RWPE1 (cell line): ENCODE measurements at regions not wholly inside any gene's neighbourhood (a gene's known extent, or its start where the extent isn't known, plus 50 kb on each side); places are given as distances from the start of the nearest gene placed in this dataset.

Source experiments
- CTCF ChIA-PET: fragments of 350-600 bp; sonication (Branson Sonifier 250); formaldehyde crosslinking; extraction: SDS; loops from one replicate; lab custom pipeline; 2021; lab: Yijun Ruan, JAX
- POLR2A ChIA-PET: fragments of 400-600 bp; formaldehyde crosslinking; extraction: SDS; loops from one replicate; lab custom pipeline; 2020; ENCODE audit warnings: antibody characterized with exemption; ENCODE audit not compliant: low non-redundant PET; lab: Yijun Ruan, JAX
- DNase-seq: peaks from one replicate; pipeline ENCODE4 v3.0.0; 2012; ENCODE audit warnings: low spot score
- H3K27ac ChIP-seq: fragments of 450-650 bp; 2 replicates; pipeline ENCODE4 v1.5.1; 2017
- CTCF ChIP-seq: fragments of 450-650 bp; conservative IDR thresholded peaks from 2 replicates; pipeline ENCODE4 v1.5.1; 2017; ENCODE audit warnings: low read depth, mild to moderate bottlenecking

- no peak for DNase-seq
- H3K27ac ChIP-seq, result no peak overlapping the region
- ChIA-PET CTCF (no interaction called here), POLR2A (no interaction called here)
- no peak for TF ChIP-seq CTCF
Measured at GRCh38 chr11:121777056-121777455, 324.3 kb upstream of the SORL1-AS1 start.

GRCh38 chr11:121775276-121775675 is 322.5 kb upstream of the SORL1-AS1 start:
- no peak for TF ChIP-seq CTCF
- no peak for DNase-seq
- CTCF ChIA-PET, result no interaction called here
- POLR2A ChIA-PET, result no interaction called here
- no peak overlapping the region for H3K27ac ChIP-seq

GRCh38 chr11:121773076-121773475 is 320.3 kb upstream of the SORL1-AS1 start:
- no peak overlapping the region for H3K27ac ChIP-seq
- ChIA-PET POLR2A (no interaction called here), CTCF (no interaction called here)
- no peak for DNase-seq
- no peak for TF ChIP-seq CTCF

- TF ChIP-seq CTCF, result no peak
- DNase-seq, result no peak
- H3K27ac ChIP-seq, result no peak overlapping the region
- CTCF ChIA-PET, result interaction anchor here (0.6 kb wide), 1 partner anchor 47 kb away, joined by 3 read pairs; no protein-coding TSS in a partner anchor
- POLR2A ChIA-PET, result no interaction called here
Measured at GRCh38 chr11:121770939-121771595, 318.3 kb upstream of the SORL1-AS1 start.

- ChIA-PET POLR2A (no interaction called here), CTCF (no interaction called here)
- H3K27ac ChIP-seq, result no peak overlapping the region
- no peak for TF ChIP-seq CTCF
- no peak for DNase-seq
Measured at GRCh38 chr11:121769191-121769590, 316.4 kb upstream of the SORL1-AS1 start.

GRCh38 chr11:121767433-121767832 is 314.7 kb upstream of the SORL1-AS1 start:
- TF ChIP-seq CTCF, result no peak
- POLR2A ChIA-PET, result interaction anchor here (0.7 kb wide), 1 partner anchor 41 kb away, joined by 3 read pairs; no protein-coding TSS in a partner anchor
- CTCF ChIA-PET, result no interaction called here
- no peak overlapping the region for H3K27ac ChIP-seq
- DNase-seq, result no peak
